Erythroblast (primary cell): ENCODE measurements at regions not wholly inside any gene's neighbourhood (a gene's known extent, or its start where the extent isn't known, plus 50 kb on each side); places are given as distances from the start of the nearest gene placed in this dataset.

ENCODE experiments used
- GATA1 ChIP-seq: IDR thresholded peaks from 2 replicates; pipeline ENCODE4 v1.6.1; 2011; ENCODE audit warnings: low read depth, mild to moderate bottlenecking, control low read depth, low read length, moderate library complexity
- POLR2A ChIP-seq: IDR thresholded peaks from 2 replicates; pipeline ENCODE4 v1.6.1; 2011; ENCODE audit warnings: mild to moderate bottlenecking, low read length

DNA sequence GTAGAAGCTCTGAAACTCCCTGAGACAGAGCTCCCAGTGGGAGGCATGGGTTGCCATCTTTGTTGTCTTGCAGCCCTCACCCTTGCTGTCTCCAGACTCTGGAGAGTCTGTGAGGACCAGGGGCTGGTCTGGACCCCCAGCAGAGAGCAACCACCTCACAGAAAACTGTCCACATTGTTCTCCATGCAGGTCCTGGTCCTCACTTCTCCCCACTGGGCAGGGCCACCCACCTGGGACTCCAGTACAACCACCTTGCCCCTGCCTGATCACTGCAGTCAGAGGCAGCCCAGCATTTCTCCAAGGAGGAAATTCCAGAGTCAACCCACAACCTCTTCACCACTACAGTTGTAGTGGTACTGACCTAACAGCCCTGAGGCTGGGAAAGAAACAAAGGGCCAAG, 285.6 kb upstream of the RPS23 start:
- TF ChIP-seq POLR2A (no peak), GATA1 (no peak)
